ENCODE measurements at regions not wholly inside any gene's neighbourhood (a gene's known extent, or its start where the extent isn't known, plus 50 kb on each side); places are given as distances from the start of the nearest gene placed in this dataset.
"Not testable (repeated sequence)": the region's sequence is repeated elsewhere in the genome, so short reads cannot be mapped to it uniquely, and the experiment has no call there.

DNA sequence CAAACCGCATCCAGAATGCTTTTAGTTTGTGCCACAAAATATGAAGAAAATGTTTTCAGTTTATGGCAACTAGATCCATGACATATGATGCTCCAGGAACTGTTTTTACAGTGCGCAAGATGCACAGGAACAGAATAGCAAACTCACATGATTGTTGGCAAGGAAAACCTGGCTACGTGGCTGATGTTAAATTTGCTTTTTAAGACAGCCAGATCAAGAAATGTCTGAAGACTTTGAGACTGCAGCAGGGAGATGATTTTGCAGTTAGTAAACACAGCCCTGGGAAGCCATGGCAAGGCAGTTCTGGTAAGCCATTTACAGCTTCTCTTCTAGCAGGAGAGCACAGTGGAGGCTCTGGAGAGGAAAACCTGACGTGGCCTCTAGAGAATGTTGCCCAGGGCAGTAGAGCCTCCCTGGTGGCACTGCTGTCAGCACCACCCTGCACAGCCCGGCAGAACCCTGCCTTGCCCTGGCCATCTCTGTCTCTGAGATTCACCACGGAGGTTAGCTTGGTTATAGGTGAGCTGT, 69.8 kb upstream of the TNRC6B start:
- Histone ChIP-seq H3K27ac (ENCODE audit: low read length) (peak overlapping the region; percentile 58), H3K4me2 (ENCODE audit: insufficient read depth, low read length) (peak overlapping the region; percentile 67; the same call in 1 of the 2 replicates), H4K20me1 (ENCODE audit: insufficient read depth, low read length) (peaks cover 37% of the 10 kb centered on the region), H3K36me3 (ENCODE audit: insufficient read depth, low read length) (no peaks in the 10 kb centered on the region), H3K4me1 (ENCODE audit: insufficient read depth, low read length) (peaks cover 26% of the 10 kb centered on the region), H3K9me3 (ENCODE audit: insufficient read depth, low read length, severe bottlenecking) (no peaks in the 10 kb centered on the region), H2AFZ (ENCODE audit: low read depth, low read length) (no peak overlapping the region), H3K27me3 (ENCODE audit: insufficient read depth, low read length, poor library complexity) (no peaks in the 10 kb centered on the region), H3K4me3 (ENCODE audit: low read depth in 1 of 2, low read length in 2 of 2) (peak overlapping the region in 1 of 2 experiments; percentile 17; a peak in 1 of 4 replicates), H3K9ac (ENCODE audit: low read depth, low read length) (peak overlapping the region; percentile 34; the same call in 1 of the 2 replicates), H3K79me2 (ENCODE audit: insufficient read depth, low read length) (peaks cover 94% of the 10 kb centered on the region)
- peak; percentile 86 for ATAC-seq (ENCODE audit: insufficient read depth, low read depth)
- DNase-seq: peak; percentile 46
- no peak for TF ChIP-seq EZH2 (IDR thresholded peaks at IDR 0.05; ENCODE audit: borderline replicate concordance, low read depth, low read length, severe bottlenecking)
- TF ChIP-seq CTCF (IDR thresholded peaks at IDR 0.05; ENCODE audit: borderline replicate concordance, extremely low read depth, low read length, poor library complexity, severe bottlenecking): no peak

GRCh38 chr22:40108396-40108795, 69.3 kb upstream of the TNRC6B start:
- H2AFZ ChIP-seq (ENCODE audit: low read depth, low read length): no peak overlapping the region
- no peaks in the 10 kb centered on the region for H3K36me3 ChIP-seq (ENCODE audit: insufficient read depth, low read length)
- H3K79me2 ChIP-seq (ENCODE audit: insufficient read depth, low read length): peaks cover 94% of the 10 kb centered on the region
- H3K4me3 ChIP-seq (ENCODE audit: low read depth in 1 of 2, low read length in 2 of 2): no peak overlapping the region
- peaks cover 42% of the 10 kb centered on the region for H4K20me1 ChIP-seq (ENCODE audit: insufficient read depth, low read length)
- TF ChIP-seq EZH2 (IDR thresholded peaks at IDR 0.05; ENCODE audit: borderline replicate concordance, low read depth, low read length, severe bottlenecking) (no peak), CTCF (IDR thresholded peaks at IDR 0.05; ENCODE audit: borderline replicate concordance, extremely low read depth, low read length, poor library complexity, severe bottlenecking) (no peak)
- ATAC-seq (ENCODE audit: insufficient read depth, low read depth) (no peak), DNase-seq (no peak)
- no peak overlapping the region for H3K9ac ChIP-seq (ENCODE audit: low read depth, low read length)
- peak overlapping the region; percentile 67; the same call in 1 of the 2 replicates for H3K4me2 ChIP-seq (ENCODE audit: insufficient read depth, low read length)
- H3K27ac ChIP-seq (ENCODE audit: low read length): peak overlapping the region; percentile 58
- H3K27me3 ChIP-seq (ENCODE audit: insufficient read depth, low read length, poor library complexity): no peaks in the 10 kb centered on the region
- H3K4me1 ChIP-seq (ENCODE audit: insufficient read depth, low read length): peaks cover 26% of the 10 kb centered on the region
- no peaks in the 10 kb centered on the region for H3K9me3 ChIP-seq (ENCODE audit: insufficient read depth, low read length, severe bottlenecking)

DNA sequence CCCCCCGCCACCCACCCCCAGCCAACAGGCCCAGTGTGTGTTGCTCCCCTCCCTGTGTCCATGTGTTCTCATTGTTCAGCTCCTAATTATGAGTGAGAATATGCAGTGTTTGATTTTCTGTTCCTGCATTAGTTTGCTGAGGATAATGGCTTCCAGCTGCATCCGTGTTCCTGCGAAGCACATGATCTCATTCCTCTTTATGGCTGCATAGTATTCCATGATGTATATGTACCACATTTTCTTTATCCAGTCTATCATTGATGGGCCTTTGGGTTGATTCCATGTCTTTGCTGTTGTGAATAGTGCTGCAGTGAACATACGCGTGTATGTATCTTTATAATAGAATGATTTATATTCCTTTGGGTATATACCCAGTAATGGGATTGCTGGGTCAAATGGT, 68.8 kb upstream of the TNRC6B start:
- not testable (repeated sequence) for H3K9ac ChIP-seq (ENCODE audit: low read depth, low read length); ATAC-seq (ENCODE audit: insufficient read depth, low read depth); H3K27me3 ChIP-seq (ENCODE audit: insufficient read depth, low read length, poor library complexity); DNase-seq; H2AFZ ChIP-seq (ENCODE audit: low read depth, low read length); H3K27ac ChIP-seq (ENCODE audit: low read length); H3K9me3 ChIP-seq (ENCODE audit: insufficient read depth, low read length, severe bottlenecking); H3K4me2 ChIP-seq (ENCODE audit: insufficient read depth, low read length); H3K4me3 ChIP-seq (ENCODE audit: low read depth in 1 of 2, low read length in 2 of 2); H3K36me3 ChIP-seq (ENCODE audit: insufficient read depth, low read length)
- H3K79me2 ChIP-seq (ENCODE audit: insufficient read depth, low read length): peaks cover 96% of the 10 kb centered on the region
- H3K4me1 ChIP-seq (ENCODE audit: insufficient read depth, low read length): peaks cover 26% of the 10 kb centered on the region
- peaks cover 45% of the 10 kb centered on the region for H4K20me1 ChIP-seq (ENCODE audit: insufficient read depth, low read length)

- Histone ChIP-seq H3K4me1 (ENCODE audit: insufficient read depth, low read length) (peaks cover 25% of the 10 kb centered on the region), H3K9me3 (ENCODE audit: insufficient read depth, low read length, severe bottlenecking) (no peaks in the 10 kb centered on the region), H3K36me3 (ENCODE audit: insufficient read depth, low read length) (no peaks in the 10 kb centered on the region), H3K9ac (ENCODE audit: low read depth, low read length) (no peak overlapping the region), H2AFZ (ENCODE audit: low read depth, low read length) (no peak overlapping the region), H3K4me2 (ENCODE audit: insufficient read depth, low read length) (no peak overlapping the region), H3K79me2 (ENCODE audit: insufficient read depth, low read length) (peaks cover 99% of the 10 kb centered on the region), H4K20me1 (ENCODE audit: insufficient read depth, low read length) (peaks cover 62% of the 10 kb centered on the region), H3K27ac (ENCODE audit: low read length) (no peak overlapping the region), H3K4me3 (ENCODE audit: low read depth in 1 of 2, low read length in 2 of 2) (no peak overlapping the region), H3K27me3 (ENCODE audit: insufficient read depth, low read length, poor library complexity) (no peaks in the 10 kb centered on the region)
- ATAC-seq (ENCODE audit: insufficient read depth, low read depth) (no peak), DNase-seq (no peak)
- TF ChIP-seq CTCF (IDR thresholded peaks at IDR 0.05; ENCODE audit: borderline replicate concordance, extremely low read depth, low read length, poor library complexity, severe bottlenecking): no peak
Observed at GRCh38 chr22:40111451-40111850, 66.3 kb upstream of the TNRC6B start.

Data from DND-41 (cell line).